ENCODE measurements at regions not wholly inside any gene's neighbourhood (a gene's known extent, or its start where the extent isn't known, plus 50 kb on each side); places are given as distances from the start of the nearest gene placed in this dataset.

GRCh38 chr18:49658823-49659404 is 97.1 kb downstream of the LIPG start:
- H3K4me3 ChIP-seq (ENCODE audit: low read depth, low read length): no peak overlapping the region
- no peaks in the 10 kb centered on the region for H3K27me3 ChIP-seq (ENCODE audit: control insufficient read depth, insufficient read depth, low read length)
- H3K9me3 ChIP-seq (ENCODE audit: control insufficient read depth, insufficient read depth, low read length): no peaks in the 10 kb centered on the region
- peaks cover 7% of the 10 kb centered on the region; the same call in 1 of the 2 replicates for H3K4me1 ChIP-seq (ENCODE audit: control insufficient read depth, insufficient read depth, low read length)
- no peak overlapping the region for H3K9ac ChIP-seq (ENCODE audit: low read depth, low read length)
- no peaks in the 10 kb centered on the region for H3K36me3 ChIP-seq (ENCODE audit: control insufficient read depth, insufficient read depth, low read length)
- H3K27ac ChIP-seq (ENCODE audit: low read depth, low read length): no peak overlapping the region

GRCh38 chr18:49656073-49656692 is 94.3 kb downstream of the LIPG start:
- Histone ChIP-seq H3K4me1 (ENCODE audit: control insufficient read depth, insufficient read depth, low read length) (peaks cover 14% of the 10 kb centered on the region; the same call in 1 of the 2 replicates), H3K36me3 (ENCODE audit: control insufficient read depth, insufficient read depth, low read length) (no peaks in the 10 kb centered on the region), H3K9me3 (ENCODE audit: control insufficient read depth, insufficient read depth, low read length) (no peaks in the 10 kb centered on the region), H3K27ac (ENCODE audit: low read depth, low read length) (no peak overlapping the region), H3K9ac (ENCODE audit: low read depth, low read length) (no peak overlapping the region), H3K4me3 (ENCODE audit: low read depth, low read length) (no peak overlapping the region), H3K27me3 (ENCODE audit: control insufficient read depth, insufficient read depth, low read length) (no peaks in the 10 kb centered on the region)

- H3K4me3 ChIP-seq (ENCODE audit: low read depth, low read length): no peak overlapping the region
Measured at GRCh38 chr18:49655266-49656072, 93.6 kb downstream of the LIPG start.

GRCh38 chr18:49654347-49654746 is 92.5 kb downstream of the LIPG start:
- H3K36me3 ChIP-seq (ENCODE audit: control insufficient read depth, insufficient read depth, low read length): no peaks in the 10 kb centered on the region
- H3K27ac ChIP-seq (ENCODE audit: low read depth, low read length): no peak overlapping the region
- no peaks in the 10 kb centered on the region for H3K9me3 ChIP-seq (ENCODE audit: control insufficient read depth, insufficient read depth, low read length)
- peaks cover 12% of the 10 kb centered on the region; the same call in 1 of the 2 replicates for H3K4me1 ChIP-seq (ENCODE audit: control insufficient read depth, insufficient read depth, low read length)
- no peaks in the 10 kb centered on the region for H3K27me3 ChIP-seq (ENCODE audit: control insufficient read depth, insufficient read depth, low read length)
- no peak overlapping the region for H3K4me3 ChIP-seq (ENCODE audit: low read depth, low read length)
- no peak overlapping the region for H3K9ac ChIP-seq (ENCODE audit: low read depth, low read length)

More at GRCh38 chr18:49655266-49656072, 93.6 kb downstream of the LIPG start:
- no peaks in the 10 kb centered on the region for H3K27me3 ChIP-seq (ENCODE audit: control insufficient read depth, insufficient read depth, low read length)
- no peak overlapping the region for H3K27ac ChIP-seq (ENCODE audit: low read depth, low read length)
- H3K9me3 ChIP-seq (ENCODE audit: control insufficient read depth, insufficient read depth, low read length): no peaks in the 10 kb centered on the region
- H3K4me1 ChIP-seq (ENCODE audit: control insufficient read depth, insufficient read depth, low read length): peaks cover 14% of the 10 kb centered on the region; the same call in 1 of the 2 replicates
- no peaks in the 10 kb centered on the region for H3K36me3 ChIP-seq (ENCODE audit: control insufficient read depth, insufficient read depth, low read length)
- H3K9ac ChIP-seq (ENCODE audit: low read depth, low read length): no peak overlapping the region

- Histone ChIP-seq H3K27me3 (ENCODE audit: control insufficient read depth, insufficient read depth, low read length) (no peaks in the 10 kb centered on the region), H3K9me3 (ENCODE audit: control insufficient read depth, insufficient read depth, low read length) (no peaks in the 10 kb centered on the region), H3K9ac (ENCODE audit: low read depth, low read length) (no peak overlapping the region), H3K4me3 (ENCODE audit: low read depth, low read length) (no peak overlapping the region), H3K36me3 (ENCODE audit: control insufficient read depth, insufficient read depth, low read length) (no peaks in the 10 kb centered on the region), H3K27ac (ENCODE audit: low read depth, low read length) (no peak overlapping the region), H3K4me1 (ENCODE audit: control insufficient read depth, insufficient read depth, low read length) (0 out of 2 replicates have a peak, but pooled peaks cover 6% of the 10 kb centered on the region)
Measured at GRCh38 chr18:49652881-49653724, 91.2 kb downstream of the LIPG start.

GRCh38 chr18:49651033-49651432 is 89.2 kb downstream of the LIPG start:
- H3K27ac ChIP-seq (ENCODE audit: low read depth, low read length): no peak overlapping the region
- no peaks in the 10 kb centered on the region for H3K9me3 ChIP-seq (ENCODE audit: control insufficient read depth, insufficient read depth, low read length)
- 0 out of 2 replicates have a peak, but pooled peaks cover 6% of the 10 kb centered on the region for H3K4me1 ChIP-seq (ENCODE audit: control insufficient read depth, insufficient read depth, low read length)
- H3K36me3 ChIP-seq (ENCODE audit: control insufficient read depth, insufficient read depth, low read length): no peaks in the 10 kb centered on the region
- H3K27me3 ChIP-seq (ENCODE audit: control insufficient read depth, insufficient read depth, low read length): no peaks in the 10 kb centered on the region
- no peak overlapping the region for H3K9ac ChIP-seq (ENCODE audit: low read depth, low read length)
- no peak overlapping the region for H3K4me3 ChIP-seq (ENCODE audit: low read depth, low read length)

GRCh38 chr18:49650426-49650891 is 88.6 kb downstream of the LIPG start:
- no peaks in the 10 kb centered on the region for H3K27me3 ChIP-seq (ENCODE audit: control insufficient read depth, insufficient read depth, low read length)
- H3K27ac ChIP-seq (ENCODE audit: low read depth, low read length): no peak overlapping the region
- 0 out of 2 replicates have a peak, but pooled peaks cover 6% of the 10 kb centered on the region for H3K4me1 ChIP-seq (ENCODE audit: control insufficient read depth, insufficient read depth, low read length)
- H3K9me3 ChIP-seq (ENCODE audit: control insufficient read depth, insufficient read depth, low read length): no peaks in the 10 kb centered on the region
- H3K9ac ChIP-seq (ENCODE audit: low read depth, low read length): no peak overlapping the region
- H3K36me3 ChIP-seq (ENCODE audit: control insufficient read depth, insufficient read depth, low read length): no peaks in the 10 kb centered on the region
- no peak overlapping the region for H3K4me3 ChIP-seq (ENCODE audit: low read depth, low read length)

GRCh38 chr18:49648811-49649210 is 87.0 kb downstream of the LIPG start:
- Histone ChIP-seq H3K9me3 (ENCODE audit: control insufficient read depth, insufficient read depth, low read length) (no peaks in the 10 kb centered on the region), H3K36me3 (ENCODE audit: control insufficient read depth, insufficient read depth, low read length) (no peaks in the 10 kb centered on the region), H3K27me3 (ENCODE audit: control insufficient read depth, insufficient read depth, low read length) (no peaks in the 10 kb centered on the region), H3K9ac (ENCODE audit: low read depth, low read length) (no peak overlapping the region), H3K4me1 (ENCODE audit: control insufficient read depth, insufficient read depth, low read length) (0 out of 2 replicates have a peak, but pooled peaks cover 6% of the 10 kb centered on the region), H3K27ac (ENCODE audit: low read depth, low read length) (no peak overlapping the region), H3K4me3 (ENCODE audit: low read depth, low read length) (no peak overlapping the region)
